Muscle layer of duodenum (tissue), 2 donors: ENCODE measurements at regions not wholly inside any gene's neighbourhood (a gene's known extent, or its start where the extent isn't known, plus 50 kb on each side); places are given as distances from the start of the nearest gene placed in this dataset.

Experiments
- H3K27ac ChIP-seq: one replicate; pipeline ENCODE4 v1.7.0; 2013; ENCODE audit warnings: mild to moderate bottlenecking, low read length
- H3K27me3 ChIP-seq: one replicate; pipeline ENCODE4 v1.7.0; 2013; ENCODE audit warnings: low read depth, mild to moderate bottlenecking, control low read depth, low read length
- H3K36me3 ChIP-seq, 2 donors: one replicate each; pipeline ENCODE4 v1.7.0; 2013; ENCODE audit warnings: low read length in 2 of 2, control low read depth in 1 of 2, mild to moderate bottlenecking in 1 of 2; ENCODE audit not compliant: insufficient read depth in 2 of 2, control insufficient read depth in 1 of 2
- H3K4me1 ChIP-seq, 2 donors: one replicate each; pipeline ENCODE4 v1.7.0; 2013; ENCODE audit warnings: low read length in 2 of 2, mild to moderate bottlenecking in 2 of 2, control low read depth in 1 of 2, moderate library complexity in 1 of 2; ENCODE audit not compliant: insufficient read depth in 2 of 2, control insufficient read depth in 1 of 2
- H3K4me3 ChIP-seq, 2 donors: one replicate each; pipeline ENCODE4 v1.7.0; 2013; ENCODE audit warnings: low read length in 2 of 2, low read depth in 1 of 2, mild to moderate bottlenecking in 1 of 2
- H3K9me3 ChIP-seq, 2 donors: one replicate each; pipeline ENCODE4 v1.7.0; 2013; ENCODE audit warnings: low read length in 2 of 2, control low read depth in 1 of 2, mild to moderate bottlenecking in 1 of 2; ENCODE audit not compliant: control insufficient read depth in 1 of 2
- donor health status: healthy.

DNA sequence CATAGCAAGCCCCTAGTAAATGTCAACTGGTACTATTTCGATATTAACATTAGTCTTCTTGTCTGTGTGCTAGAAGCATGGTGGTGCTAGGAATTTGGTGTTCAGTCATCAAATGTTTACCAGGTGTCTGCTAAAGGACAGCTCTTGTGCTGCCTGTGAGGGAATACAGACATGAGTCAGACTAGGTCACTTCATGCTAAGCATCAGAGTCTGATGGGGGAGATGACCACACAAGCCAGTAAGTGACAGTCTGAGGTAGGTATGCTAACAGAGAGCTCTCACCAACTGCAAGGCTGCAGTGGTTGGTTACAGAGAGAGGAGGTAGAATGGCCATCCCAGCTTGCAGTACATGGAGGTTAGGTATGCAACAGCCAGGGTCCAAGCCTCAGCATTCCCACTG lies 320.9 kb downstream of the CDK5RAP2 start:
- no peaks in the 10 kb centered on the region for H3K36me3 ChIP-seq
- H3K27ac ChIP-seq = no peak overlapping the region
- no peaks in the 10 kb centered on the region for H3K27me3 ChIP-seq
- H3K4me1 ChIP-seq = no peaks in the 10 kb centered on the region
- H3K4me3 ChIP-seq = no peak overlapping the region
- no peaks in the 10 kb centered on the region for H3K9me3 ChIP-seq

DNA sequence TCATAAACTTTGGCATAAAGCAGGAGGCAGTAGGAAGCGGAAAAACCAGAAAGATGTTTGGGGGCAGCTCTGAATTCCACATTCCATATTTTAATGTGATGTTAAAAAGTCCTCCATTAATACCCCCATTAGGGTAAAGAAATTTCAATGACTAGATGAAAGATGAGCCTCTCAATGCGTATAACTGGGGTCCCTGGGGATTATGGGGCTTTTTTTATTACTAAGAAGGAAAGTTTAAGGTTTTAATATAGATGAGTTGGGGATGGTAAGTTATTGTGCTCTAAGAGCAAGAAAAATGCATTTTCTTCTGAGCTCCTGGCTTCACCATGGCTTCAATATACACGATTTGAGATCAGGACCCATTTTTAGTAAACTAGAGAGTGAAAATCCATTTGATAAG lies 321.9 kb downstream of the CDK5RAP2 start:
- no peaks in the 10 kb centered on the region for H3K9me3 ChIP-seq
- H3K4me1 ChIP-seq = no peaks in the 10 kb centered on the region
- H3K27me3 ChIP-seq = no peaks in the 10 kb centered on the region
- H3K4me3 ChIP-seq = no peak overlapping the region
- H3K27ac ChIP-seq = no peak overlapping the region
- H3K36me3 ChIP-seq = no peaks in the 10 kb centered on the region

DNA sequence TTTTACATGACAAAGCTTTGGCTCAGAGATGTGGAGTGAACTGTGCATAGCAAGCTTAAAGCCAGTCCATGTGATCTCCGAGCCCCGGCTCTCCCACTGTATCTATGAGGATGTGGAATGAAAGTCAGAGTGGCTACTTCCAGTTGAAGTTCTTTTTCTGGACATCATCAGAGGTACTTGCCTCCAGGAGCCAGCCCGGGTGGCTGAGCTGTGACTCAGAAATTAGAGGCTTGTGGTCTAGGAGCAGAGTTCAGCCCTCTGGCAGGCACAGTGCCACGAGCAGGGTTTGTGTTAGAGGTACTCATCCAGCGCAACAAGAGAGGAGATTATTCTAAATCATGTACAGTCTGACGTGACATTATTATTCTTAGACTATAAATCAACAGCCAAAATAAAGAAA lies 322.5 kb downstream of the CDK5RAP2 start:
- no peaks in the 10 kb centered on the region for H3K9me3 ChIP-seq
- H3K27me3 ChIP-seq = no peaks in the 10 kb centered on the region
- no peak overlapping the region for H3K27ac ChIP-seq
- H3K4me1 ChIP-seq = no peaks in the 10 kb centered on the region
- H3K36me3 ChIP-seq = no peaks in the 10 kb centered on the region
- no peak overlapping the region for H3K4me3 ChIP-seq

DNA sequence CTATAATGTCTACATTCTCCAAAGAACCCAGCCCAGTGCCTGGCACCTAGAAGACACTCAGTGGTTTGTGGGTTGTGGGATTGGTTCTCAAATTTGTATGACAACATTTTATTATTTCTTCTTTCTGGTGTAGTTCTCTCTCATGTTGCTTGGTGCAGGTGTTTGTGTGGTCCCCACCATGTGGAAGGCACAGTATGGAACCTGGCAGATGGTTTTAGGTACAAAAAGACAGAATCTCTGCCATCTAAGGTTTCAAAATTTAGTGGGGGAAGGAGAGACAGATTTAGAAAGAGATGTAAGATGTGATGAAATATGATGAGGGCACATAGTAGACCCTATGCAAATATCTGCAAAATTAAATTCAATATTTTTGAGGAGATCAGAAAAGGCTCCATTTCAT lies 323.8 kb downstream of the CDK5RAP2 start:
- Histone ChIP-seq H3K36me3 (no peaks in the 10 kb centered on the region), H3K9me3 (no peaks in the 10 kb centered on the region), H3K27ac (no peak overlapping the region)

DNA sequence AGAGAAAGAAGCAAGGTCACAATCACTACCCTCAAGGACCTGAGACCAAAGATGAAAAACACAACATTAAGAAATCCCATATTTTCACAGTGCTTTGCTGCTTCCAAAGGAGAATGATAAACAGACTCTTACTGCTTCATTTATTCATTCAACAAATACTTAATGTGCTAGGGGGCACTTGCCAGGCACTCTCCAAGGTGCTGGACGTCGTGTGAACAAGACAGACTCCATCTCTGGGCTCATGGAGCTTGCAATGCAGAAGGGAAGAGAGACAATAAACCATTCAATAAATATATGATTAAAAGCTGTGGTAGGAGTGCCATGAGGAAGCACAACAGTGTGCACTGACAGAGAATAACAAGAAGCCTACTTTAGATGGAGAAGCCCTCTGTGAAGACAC lies 327.7 kb downstream of the CDK5RAP2 start:
- no peaks in the 10 kb centered on the region for H3K36me3 ChIP-seq
- H3K27ac ChIP-seq = no peak overlapping the region
- H3K27me3 ChIP-seq = no peaks in the 10 kb centered on the region
- H3K9me3 ChIP-seq = no peaks in the 10 kb centered on the region
- no peaks in the 10 kb centered on the region for H3K4me1 ChIP-seq
- no peak overlapping the region for H3K4me3 ChIP-seq

More for the DNA sequence above, 323.8 kb downstream of the CDK5RAP2 start:
- no peak overlapping the region for H3K4me3 ChIP-seq
- H3K4me1 ChIP-seq = no peaks in the 10 kb centered on the region
- H3K27me3 ChIP-seq = no peaks in the 10 kb centered on the region

DNA sequence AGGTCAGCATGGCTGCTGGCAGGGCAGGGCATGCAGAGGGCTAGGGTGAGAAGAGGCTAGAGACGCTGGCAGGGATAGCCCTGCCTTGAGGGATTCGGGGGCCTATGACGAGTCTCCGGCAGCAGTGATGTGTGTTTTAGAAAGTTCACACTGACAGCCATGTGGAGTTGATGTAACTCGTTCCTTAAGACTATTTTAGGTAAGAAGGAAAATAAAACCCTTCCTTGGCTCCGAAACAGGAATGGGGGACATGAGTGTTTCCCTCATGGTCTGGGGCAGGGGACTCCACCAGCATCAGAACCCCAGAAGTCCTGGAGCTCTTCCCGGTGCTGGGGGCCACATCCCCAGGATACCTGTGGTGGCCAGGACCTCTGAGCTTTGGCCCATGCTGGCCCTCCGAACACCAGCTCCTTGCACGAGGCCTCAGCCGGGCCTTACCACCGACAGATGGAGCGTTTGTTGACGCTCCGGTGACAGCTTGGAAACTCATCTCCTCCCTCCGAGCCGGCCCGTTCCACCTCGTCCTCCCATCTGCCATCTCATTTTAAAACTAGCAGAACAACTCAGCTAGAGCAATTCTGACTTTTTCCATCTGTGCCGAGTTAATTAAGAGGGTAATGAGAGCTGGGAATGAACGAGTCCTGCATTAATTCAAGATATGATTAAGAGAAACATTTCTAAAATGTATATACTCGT lies 337.7 kb downstream of the CDK5RAP2 start:
- no peak overlapping the region for H3K4me3 ChIP-seq
- H3K9me3 ChIP-seq = no peaks in the 10 kb centered on the region
- no peaks in the 10 kb centered on the region for H3K36me3 ChIP-seq
- no peak overlapping the region for H3K27ac ChIP-seq
- no peaks in the 10 kb centered on the region for H3K4me1 ChIP-seq
- H3K27me3 ChIP-seq = no peaks in the 10 kb centered on the region

DNA sequence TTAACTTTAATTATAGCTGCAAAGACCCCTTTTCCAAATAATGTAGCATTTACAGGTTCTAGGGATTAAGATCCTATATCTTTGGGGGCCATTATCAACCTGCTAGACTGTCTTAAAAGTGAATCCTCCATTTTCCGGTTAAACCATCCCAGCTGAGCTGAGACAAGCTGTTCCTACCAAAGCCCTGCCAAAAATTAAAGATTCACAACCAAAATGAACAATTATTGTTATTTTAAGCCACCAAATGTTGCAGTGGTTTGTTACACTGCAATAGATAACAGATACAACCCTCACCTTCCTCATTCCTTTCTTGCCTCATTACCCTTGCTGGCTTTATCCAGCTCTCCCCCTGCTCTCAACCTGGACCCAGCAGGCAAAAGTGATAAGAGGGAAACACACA lies 343.4 kb downstream of the CDK5RAP2 start:
- no peaks in the 10 kb centered on the region for H3K4me1 ChIP-seq
- H3K4me3 ChIP-seq = no peak overlapping the region
- no peaks in the 10 kb centered on the region for H3K27me3 ChIP-seq
- no peaks in the 10 kb centered on the region for H3K9me3 ChIP-seq
- no peaks in the 10 kb centered on the region for H3K36me3 ChIP-seq
- H3K27ac ChIP-seq = no peak overlapping the region

DNA sequence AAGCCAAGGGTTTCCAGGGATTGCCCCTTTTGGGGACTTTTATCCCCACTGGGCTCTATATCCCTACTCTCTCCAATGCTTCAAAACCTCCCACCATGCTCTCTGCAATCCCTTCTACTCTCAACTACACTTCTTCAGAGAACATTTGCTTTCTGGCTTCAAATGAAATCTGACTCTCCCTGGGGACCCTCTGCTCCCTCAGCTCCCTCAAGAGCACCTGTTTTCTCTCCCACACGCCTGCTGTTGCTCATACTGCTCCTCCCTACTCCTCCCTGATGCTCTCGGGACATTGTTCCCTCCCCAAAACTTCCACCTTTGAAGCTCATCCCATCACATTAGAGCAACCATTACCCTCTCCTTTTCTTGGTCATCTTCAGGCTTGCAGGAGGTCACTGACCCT lies 344.9 kb downstream of the CDK5RAP2 start:
- no peak overlapping the region for H3K27ac ChIP-seq
- H3K36me3 ChIP-seq = no peaks in the 10 kb centered on the region
- H3K9me3 ChIP-seq = no peaks in the 10 kb centered on the region
- H3K27me3 ChIP-seq = no peaks in the 10 kb centered on the region
- H3K4me3 ChIP-seq = no peak overlapping the region
- no peaks in the 10 kb centered on the region for H3K4me1 ChIP-seq

DNA sequence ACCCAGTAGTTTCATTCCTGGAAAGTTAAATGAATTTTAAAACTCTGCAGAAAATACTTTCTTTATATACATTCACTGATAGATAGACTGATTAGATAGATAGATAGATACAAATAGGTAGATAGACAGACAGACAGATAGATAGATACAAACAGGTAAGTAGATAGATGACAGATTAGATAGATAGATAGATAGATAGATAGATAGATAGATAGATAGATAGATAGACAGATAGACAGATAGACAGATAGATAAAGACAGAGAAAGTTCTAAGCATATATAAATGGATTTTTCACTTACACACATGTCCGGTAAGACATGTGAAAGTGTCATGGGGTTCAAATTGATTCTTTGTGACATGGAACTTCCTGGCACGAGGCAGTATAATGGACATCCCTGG lies 349.7 kb downstream of the CDK5RAP2 start:
- Histone ChIP-seq H3K27ac (no peak overlapping the region), H3K4me1 (no peaks in the 10 kb centered on the region), H3K4me3 (no peak overlapping the region)

DNA sequence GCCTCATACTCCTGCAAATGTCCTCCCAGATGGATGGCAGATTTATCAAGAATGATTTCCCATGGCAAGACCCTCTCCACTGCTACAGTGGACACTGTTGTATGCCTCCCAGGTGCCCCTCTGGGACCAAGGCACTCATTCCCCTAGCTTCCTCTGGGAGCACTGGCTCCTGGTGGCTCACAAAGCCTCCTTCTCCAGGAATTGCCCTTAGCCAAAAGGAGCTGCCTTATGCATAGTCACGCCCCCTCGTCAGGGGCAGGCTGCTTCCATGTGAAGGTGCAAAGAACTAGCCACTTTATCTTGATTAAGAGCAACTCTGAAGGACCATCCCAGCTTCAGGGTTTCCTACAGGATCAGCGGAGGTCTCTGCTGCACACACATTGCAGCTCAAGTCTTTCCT lies 358.1 kb downstream of the CDK5RAP2 start:
- Histone ChIP-seq H3K4me1 (no peaks in the 10 kb centered on the region), H3K27ac (no peak overlapping the region), H3K4me3 (no peak overlapping the region), H3K9me3 (no peaks in the 10 kb centered on the region), H3K27me3 (no peaks in the 10 kb centered on the region), H3K36me3 (no peaks in the 10 kb centered on the region)

More for the DNA sequence above, 349.7 kb downstream of the CDK5RAP2 start:
- H3K9me3 ChIP-seq = no peaks in the 10 kb centered on the region
- H3K36me3 ChIP-seq = no peaks in the 10 kb centered on the region
- no peaks in the 10 kb centered on the region for H3K27me3 ChIP-seq

DNA sequence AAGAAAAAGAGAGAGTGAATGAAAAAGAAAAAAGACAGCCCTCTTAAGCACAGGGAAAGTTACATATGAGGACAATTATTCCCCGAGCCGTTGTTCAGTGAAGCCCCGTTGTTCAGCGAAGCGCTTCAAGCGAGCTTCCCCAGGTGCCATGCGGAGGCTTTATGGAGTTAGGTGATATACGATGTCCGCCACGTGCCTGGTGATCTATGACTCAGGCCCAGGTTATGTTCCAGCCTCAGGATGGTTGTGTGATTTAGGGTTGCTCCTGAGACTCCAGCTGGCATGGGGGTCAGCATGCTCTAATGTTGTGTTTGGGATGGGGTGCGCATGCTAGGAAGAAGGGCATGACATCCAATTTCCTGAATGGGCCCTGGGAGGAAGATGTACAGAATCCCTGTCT lies 365.6 kb downstream of the CDK5RAP2 start:
- Histone ChIP-seq H3K4me3 (no peak overlapping the region), H3K9me3 (no peaks in the 10 kb centered on the region), H3K27me3 (no peaks in the 10 kb centered on the region), H3K27ac (no peak overlapping the region), H3K36me3 (no peaks in the 10 kb centered on the region), H3K4me1 (no peaks in the 10 kb centered on the region)

DNA sequence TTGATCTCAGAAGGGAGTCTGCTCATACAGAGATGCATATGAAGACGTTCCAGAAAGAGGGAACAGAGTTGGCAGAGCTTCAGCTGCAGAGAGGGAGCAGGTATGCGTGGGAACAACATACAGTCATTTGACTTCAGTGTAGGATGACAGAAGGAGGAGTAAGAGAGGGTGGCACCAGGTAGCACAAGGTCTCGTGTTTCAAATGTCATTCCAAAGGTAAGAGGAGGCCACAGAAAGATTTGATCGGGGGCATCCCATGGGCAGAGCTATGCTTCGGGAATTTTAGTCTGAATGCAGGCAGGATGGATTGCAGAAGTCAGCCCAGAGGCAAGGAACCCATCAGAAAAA lies 367.1 kb downstream of the CDK5RAP2 start:
- Histone ChIP-seq H3K9me3 (no peaks in the 10 kb centered on the region), H3K27me3 (no peaks in the 10 kb centered on the region), H3K27ac (no peak overlapping the region), H3K4me3 (no peak overlapping the region), H3K36me3 (no peaks in the 10 kb centered on the region), H3K4me1 (no peaks in the 10 kb centered on the region)
